Esophagus muscularis mucosa (tissue), 3 donors: ENCODE measurements at regions not wholly inside any gene's neighbourhood (a gene's known extent, or its start where the extent isn't known, plus 50 kb on each side); places are given as distances from the start of the nearest gene placed in this dataset.

Source experiments
- CTCF ChIP-seq, 3 experiments: fragments of 200-600 bp in 2 of 3; fragments of 450-650 bp in 1 of 3; sonication (generic) in 2 of 3; IDR thresholded peaks; one replicate each; pipeline ENCODE4 v1.5.1; 2017 to 2019; ENCODE audit warnings: antibody characterized with exemption in 3 of 3, mild to moderate bottlenecking in 2 of 3, moderate library complexity in 1 of 3
- POLR2AphosphoS5 ChIP-seq, 2 donors: sonication (generic); formaldehyde crosslinking; IDR thresholded peaks; one replicate each; pipeline ENCODE4 v1.6.1; 2017; ENCODE audit warnings: antibody characterized with exemption in 2 of 2

- TF ChIP-seq CTCF (IDR thresholded peaks at IDR 0.05) (no peak), POLR2AphosphoS5 (IDR thresholded peaks at IDR 0.05) (no peak)
Observed at GRCh38 chr12:46533723-46534122, 161.2 kb upstream of the SLC38A2 start.
